GM19023 (cell line): ENCODE measurements at regions not wholly inside any gene's neighbourhood (a gene's known extent, or its start where the extent isn't known, plus 50 kb on each side); places are given as distances from the start of the nearest gene placed in this dataset.

Experiments
- ATAC-seq: cut with Tn5 transposase; IDR thresholded peaks from one replicate; pipeline ENCODE4 v1.9.1; 2021; ENCODE audit warnings: mild to moderate bottlenecking, moderate library complexity; ENCODE audit not compliant: unreplicated experiment

DNA sequence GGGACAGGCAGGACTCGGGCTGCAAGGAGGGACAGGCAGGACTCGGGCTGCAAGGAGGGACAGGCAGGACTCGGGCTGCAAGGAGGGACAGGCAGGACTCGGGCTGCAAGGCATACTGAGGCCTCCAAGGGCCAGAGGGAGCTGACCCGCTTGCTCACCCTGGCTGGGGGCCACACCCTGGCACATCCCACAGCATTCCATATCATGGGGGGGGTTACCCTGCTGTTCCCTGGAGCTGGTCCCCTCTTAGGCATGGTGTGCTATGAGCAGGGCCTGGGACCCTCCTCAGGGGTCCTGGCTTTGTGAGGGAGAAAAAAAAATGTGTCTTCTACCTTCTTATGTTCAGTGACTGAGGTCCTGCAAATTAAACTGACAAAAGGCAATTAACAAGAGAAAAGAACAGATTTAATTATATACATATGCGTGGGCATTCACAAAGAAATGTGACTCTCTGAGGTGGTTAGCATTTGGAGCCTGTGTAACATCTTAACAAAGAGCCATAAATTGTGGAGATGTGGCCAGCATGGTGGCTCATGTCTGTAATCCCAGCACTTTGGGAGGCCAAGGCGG is 97.6 kb upstream of the ALDH1A3 start:
- ATAC-seq, result no peak

DNA sequence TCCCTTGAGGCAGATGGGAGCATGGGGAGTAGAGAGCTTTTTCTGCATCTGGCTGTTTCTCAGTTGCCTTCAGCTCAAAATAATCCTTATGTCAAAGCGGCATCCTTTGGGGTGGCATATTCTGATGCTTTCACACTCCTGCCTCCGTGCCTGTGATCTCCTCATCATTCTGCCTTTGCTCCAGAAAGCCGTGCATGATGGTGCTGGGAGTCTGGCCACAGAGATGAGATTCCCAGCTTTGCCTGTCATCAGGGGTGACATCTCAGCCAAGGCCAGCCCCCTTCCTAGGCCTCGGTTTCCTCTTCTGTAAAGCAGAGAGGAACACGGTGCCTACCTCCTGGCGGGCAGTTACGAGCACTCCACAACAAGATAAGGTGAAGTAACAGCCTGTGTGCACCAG is 96.3 kb upstream of the ALDH1A3 start:
- ATAC-seq, result no peak

DNA sequence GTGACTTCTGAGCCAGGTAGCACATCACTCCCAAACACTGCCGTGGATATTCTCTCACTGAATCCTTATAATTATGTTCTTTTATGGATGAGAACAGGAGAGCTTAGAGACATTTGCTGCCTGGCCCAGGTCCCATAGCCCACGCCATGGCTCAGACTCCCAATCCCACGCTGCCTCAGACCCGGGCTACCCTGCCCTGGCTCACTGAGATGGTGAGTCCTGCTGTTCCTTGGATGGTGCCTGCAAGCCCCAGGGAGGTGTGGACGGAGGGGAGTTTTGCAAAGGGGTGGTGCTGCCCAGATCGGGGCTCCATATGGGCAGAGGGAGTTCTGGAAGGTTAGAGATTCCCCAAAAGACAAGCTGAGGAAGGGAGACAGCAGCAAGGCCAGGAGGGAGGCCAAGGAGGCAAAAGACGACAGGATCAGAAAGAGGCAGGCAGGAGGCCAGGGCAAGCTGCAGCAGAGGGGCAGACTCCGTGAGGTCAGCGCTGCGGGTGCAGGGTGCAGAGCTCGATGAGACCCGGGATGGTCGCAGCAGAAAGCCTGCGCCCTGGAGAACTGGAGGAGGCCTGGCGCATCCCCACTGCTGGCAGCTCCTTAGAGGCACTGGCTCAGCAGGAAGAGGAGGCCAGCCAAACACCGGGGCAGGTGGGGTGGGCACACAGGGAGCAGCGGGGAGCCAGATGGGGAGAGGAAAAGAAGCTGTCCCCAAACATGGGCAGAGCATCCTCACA is 95.7 kb upstream of the ALDH1A3 start:
- no peak for ATAC-seq

DNA sequence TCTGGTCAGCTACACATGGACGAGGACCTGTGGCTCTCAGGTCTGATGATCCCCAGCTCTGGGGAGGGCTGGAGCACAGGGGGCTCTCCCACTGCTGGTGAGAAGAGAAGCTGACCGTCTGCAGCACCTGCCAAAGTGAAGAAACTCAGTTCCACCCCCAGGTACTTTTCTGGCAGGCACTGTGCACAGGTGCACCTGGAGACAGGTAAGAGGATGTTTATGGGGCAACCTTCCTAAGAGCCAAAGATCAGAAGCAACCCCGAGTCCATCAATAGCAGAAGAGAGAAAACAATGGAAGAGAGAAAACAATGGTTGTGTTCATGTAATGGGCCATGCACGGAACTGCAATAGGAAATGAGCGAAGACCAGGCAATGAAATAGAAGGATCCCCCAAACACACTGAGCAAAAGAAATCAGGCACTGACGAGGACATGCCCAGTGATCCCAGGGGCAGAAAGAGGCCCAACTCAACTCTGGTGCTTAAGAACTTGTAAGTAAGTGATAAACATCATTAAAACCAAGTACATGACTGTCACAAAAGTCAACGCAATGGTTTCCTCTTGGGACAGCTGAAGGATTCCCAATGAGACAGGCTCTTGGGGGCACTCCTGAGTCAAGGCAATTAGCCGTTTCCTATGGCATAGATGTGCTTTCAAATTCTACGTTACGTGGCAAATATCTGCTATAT is 95.0 kb upstream of the ALDH1A3 start:
- no peak for ATAC-seq

DNA sequence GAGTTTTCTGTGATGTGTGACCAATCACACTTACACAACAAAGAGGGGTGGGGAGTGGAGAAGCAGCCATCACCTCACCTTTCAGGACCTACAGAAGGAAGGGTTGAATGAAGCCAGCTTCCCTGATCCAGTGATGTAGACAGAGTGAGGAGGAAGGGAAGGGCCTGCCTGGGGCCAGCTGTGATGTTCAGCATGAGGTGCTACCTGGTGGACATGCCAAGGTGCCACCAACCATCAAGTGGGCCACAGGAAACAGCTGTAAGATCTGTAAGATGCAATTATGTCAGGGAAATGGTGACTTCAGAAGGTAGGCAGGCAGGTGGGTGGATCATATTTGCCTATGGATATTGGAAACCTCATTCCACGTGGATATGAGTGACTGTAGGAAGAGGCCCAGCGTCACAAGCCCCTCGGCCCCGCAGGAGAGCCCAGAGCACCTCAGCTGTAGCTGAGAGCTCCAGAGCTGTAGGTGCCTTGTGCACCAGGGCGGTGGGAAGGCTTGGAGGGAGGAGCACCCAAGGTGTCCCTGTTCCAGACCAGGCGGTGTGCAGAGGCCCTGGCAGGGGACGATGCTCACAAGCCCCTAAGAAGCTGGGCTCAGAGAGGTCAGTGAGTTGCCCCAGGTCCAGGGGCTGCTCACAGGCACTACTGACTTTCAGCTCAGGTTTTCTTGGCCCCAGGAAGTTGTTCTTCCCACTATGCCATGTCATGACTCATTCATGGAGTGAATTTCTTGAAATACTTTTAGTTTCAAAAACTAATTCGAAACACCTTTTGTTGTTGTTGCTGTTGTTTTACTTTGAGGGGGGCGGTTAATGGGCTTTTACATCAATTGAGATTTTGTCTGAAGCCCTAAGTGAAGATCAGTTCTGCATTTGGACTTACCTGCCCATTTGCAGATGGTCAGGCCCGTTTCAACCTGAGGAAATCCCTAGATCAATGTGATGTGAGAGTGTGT is 94.2 kb upstream of the ALDH1A3 start:
- no peak for ATAC-seq

DNA sequence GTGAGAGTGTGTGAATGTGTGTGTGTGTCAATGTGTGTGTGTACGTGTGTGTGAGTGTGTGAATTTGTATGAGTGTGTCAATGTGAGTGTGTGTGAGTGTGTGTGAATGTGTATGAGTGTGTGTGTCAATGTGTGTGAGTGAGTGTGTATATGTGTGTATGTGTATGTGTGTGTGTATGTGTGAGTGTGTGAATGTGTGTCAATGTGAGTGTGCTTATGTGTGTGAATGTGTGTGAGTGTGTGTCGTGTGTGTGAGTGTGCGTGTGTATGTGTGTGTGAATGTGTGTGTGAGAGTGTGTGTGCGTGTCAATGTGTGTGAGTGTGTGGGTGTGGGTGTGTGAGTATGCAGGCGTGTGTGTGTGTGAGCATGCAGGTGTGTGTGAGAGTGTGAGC is 93.5 kb upstream of the ALDH1A3 start:
- no peak for ATAC-seq

DNA sequence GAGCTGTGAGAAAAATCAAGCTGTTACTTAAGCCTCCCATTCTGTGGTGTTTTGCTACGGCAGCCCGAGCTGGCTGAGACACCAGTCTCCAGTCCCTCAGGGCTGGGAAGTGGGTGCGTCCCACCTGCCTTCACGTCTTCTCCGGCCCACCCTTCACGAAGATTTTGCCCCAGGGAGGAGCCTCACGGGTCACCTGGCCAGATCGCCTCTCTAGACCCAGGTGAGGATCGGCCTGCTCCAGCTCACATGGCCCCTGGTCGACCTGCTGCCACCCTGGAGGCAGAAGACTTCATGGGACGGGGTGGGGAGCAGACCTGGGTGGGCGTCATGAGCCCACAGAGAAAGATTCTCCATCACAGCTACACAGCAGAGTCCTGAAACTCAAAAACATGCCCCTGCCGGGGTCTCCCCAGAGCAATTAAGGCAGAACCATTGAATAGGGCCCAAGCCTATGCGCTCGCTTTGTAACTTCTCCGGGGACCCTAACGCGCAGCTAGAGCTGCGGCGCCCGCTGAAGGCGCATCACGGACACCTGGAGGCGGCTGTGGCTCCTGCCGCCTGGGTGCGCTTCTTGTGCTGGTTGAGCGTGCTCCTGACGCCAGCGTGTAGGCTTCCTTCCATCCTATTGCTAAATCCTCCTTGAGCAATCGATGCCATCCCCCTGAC is 92.6 kb upstream of the ALDH1A3 start:
- ATAC-seq, result no peak

DNA sequence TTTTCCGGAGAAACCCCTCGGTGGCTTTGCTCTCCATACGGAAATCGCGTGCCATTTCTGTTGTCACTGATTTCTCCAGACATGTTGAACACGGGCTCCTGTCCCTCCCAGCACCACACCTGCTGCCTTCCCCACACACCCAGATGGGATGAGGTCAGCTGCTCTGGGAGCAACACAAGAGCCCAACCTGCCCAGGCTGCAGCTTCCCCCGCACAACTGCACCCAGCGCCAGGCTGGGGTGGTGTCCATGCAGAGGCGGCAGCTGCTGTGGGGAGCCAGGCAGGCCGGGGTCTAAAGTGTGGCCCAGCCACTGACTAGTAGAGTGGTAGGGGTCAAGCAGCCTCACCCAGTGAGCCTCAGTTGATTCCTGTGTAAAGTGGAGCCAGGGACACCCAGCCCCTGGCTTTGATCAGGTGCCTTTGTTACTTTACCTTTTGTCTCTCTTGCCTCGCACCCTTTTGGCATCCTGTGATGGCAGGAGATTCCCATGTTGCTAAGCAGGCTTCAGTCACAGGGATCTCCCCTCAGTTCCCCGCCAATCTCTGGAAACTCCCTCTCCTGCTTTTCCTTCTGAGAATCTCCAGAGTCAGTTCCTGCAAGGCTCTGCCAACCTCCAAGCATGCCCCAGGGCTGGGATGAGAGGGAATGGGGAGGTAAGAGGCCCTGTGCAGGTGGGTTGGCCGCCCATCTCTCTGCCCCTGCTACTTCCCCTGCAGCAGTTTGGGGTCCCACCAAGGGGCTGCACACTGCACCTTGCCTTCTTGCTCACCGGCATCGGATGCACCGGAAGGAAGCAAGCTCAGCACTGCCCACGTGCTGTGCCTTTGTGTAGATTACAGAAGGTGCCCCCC is 91.8 kb upstream of the ALDH1A3 start:
- no peak for ATAC-seq

DNA sequence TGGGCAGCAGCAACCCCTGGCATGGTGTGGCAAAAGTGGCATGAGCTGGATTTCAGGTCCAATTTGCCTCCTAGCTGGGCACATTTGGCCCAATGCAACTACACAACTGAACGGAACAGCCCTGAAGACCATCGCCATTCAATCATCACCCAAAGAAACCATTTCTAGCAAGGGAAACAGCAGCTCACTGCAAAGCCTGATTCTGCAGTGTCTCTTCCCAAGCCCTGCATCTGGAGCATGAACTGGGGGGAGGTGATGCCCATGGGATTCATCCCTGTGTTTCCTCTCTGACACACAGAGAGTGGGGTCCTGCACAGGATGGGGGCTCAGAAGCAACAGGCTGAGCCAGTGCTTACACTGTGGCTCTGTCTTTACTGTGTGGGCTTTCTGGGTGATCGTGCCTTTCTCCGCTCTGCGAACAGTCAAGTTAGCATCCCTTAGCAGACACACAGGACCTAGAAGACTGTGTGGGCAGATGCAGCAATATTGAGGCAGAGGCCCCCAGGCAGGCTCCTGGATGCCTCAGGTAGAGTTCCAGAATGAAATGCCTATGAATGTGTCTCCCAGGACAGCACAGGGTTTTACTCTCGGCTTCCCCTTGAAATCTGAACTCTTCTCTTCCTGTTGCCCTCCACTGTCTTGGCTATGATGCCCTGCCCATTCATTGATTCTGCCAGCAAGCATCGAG is 91.1 kb upstream of the ALDH1A3 start:
- ATAC-seq, result no peak

DNA sequence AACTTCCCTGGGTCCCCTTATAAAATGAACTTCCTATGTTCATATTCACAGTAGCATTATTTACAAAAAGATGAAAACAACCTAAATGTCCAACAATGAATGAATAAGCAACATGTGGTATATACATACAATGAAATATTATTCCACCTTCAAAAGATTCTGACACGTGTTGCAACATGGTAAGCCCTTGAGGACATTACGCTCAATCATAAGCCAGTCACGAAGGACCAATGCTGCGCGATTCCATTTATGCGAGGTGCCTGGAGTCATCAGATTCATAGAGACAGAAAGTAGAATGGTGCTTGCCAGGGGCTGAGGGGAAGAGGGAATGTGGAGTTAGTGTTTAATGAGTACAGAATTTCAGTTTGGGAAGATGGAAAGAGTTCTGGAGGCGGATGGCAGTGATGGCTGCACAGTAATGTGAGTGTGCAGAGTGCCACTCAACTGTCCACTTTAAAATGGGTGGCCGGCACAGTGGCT is 88.8 kb upstream of the ALDH1A3 start:
- no peak for ATAC-seq

DNA sequence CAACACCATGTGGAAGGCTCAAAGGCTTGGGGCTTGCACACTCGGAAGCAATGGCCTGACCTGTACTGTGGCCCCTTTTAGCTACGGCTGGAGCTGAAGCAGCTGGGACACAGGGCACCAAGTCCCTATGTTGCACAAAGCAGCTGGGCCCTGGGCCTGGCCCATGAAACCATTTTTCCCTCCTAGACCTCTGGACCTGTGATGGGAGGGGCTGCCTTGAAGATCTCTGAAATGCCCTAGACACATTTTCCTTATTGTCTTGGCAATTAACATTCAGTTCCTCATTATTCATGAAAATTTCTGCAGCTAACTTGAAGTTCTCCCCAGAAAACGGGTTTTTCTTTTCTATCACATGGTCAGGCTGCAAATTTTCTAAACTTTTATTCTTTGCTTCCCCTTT is 85.6 kb upstream of the ALDH1A3 start:
- no peak for ATAC-seq

DNA sequence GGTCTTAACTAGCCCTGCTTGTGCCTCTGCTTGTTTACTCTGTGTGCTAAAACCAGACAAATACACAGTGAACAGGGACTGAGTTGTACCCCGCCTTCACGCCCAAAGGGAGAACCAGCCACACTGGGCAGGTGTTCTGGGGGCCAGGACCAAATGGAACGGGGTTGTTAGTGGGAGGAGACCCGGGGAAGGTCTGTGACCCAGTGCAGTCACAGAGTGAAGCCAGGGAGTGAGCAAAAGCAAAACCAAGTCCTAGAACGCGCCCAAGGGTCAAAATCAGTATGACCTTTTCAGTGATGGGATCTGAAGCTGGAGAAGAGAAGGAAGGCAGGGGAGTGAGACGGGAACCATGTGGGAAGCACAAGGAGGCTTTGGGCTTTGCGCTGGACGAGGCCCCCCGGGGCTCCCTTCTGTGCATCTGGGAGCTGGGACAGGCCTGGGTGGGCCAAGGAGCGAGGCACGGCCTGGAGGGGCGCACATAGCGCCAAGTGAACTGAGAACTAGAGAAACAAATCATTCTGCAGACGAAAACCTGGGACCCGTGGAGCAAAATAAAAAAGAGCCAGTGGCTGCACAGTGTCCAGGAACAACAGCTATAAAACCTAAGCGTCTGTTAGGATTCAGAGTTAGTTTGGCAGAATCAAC is 78.3 kb upstream of the ALDH1A3 start:
- no peak for ATAC-seq

DNA sequence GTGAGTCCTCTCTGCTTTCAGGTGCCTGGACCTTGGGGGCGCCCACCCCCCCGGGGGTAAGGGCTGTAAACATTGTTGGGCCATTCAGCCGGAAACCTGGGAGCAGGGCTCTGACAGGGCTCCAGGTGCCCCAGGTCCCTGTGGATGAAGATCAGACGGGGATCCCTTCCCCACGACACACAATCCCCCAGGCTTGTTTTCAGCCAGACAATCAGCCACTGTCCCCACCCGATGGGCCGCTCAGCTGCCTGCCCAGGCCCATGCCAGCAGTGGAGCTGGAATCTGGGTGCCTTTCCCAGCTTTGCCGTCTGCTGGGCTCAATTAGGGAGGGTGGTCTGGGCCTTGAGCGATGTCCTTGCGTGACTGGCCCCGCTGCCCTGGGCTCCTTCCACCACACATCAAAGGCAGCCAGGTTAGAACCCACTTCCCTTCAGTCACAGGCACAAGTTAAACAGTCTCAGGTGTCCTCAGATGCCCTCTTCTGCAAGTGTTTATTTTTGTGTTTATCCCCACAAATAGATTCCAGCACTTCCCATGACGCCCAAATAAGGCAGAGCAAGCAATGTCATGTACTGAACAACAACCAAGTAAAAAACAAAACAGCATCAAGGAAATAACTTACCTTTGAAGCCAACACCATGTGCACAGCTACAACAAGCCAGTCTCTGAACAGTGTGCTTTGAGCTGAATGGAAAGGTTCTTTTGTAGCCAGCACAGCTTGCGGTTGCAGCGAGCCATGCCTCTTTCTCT is 77.0 kb upstream of the ALDH1A3 start:
- no peak for ATAC-seq

DNA sequence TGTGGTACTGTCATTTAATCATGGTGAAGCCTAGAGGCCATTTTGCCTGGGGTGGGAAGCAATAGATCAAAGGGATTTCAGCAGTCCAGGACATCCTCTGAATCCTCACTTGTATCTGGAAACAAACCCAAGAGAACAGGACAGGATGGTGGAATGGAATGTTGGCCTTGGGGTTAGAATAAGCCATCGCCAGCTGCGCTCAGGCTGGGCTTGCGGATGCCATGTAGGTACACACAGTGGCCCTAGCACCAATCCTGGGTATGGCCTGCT is 76.5 kb upstream of the ALDH1A3 start:
- no peak for ATAC-seq

DNA sequence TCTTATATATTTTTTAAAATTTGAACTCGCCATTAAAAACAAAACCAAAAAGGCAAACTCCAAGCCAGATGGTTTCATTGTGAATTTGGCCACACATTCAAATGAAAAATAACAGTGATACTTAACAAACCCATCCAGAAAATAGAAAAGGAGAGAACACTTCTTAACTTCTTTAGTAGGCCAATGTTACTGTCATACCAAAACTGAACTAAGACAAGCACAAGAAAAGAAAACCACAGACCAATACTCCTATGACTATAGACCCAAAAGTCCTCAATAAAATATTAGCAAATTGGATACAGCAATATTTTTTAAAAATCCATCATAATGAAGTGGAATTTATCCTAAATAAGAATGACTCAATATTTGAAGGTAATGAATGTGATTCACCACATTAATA is 73.5 kb upstream of the ALDH1A3 start:
- no peak for ATAC-seq

DNA sequence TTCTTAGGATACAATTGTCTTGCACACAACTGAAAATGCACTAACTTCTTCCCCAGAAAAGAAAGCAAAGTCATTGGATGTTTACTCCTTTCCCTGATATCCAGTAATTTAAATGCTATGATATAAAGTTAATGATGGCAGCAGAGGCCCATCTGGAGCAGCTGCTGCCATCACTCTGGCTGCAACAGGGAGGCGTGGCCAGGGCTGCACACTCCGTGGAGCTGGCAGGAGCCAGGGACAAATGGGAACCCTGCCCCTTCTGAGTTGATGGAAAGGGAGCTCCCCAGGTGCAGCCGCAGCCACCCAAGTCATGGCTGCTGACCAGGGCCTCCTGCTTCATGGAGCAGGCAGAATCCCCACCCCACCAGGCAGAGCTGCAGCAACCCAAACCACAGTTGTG is 72.6 kb upstream of the ALDH1A3 start:
- no peak for ATAC-seq

DNA sequence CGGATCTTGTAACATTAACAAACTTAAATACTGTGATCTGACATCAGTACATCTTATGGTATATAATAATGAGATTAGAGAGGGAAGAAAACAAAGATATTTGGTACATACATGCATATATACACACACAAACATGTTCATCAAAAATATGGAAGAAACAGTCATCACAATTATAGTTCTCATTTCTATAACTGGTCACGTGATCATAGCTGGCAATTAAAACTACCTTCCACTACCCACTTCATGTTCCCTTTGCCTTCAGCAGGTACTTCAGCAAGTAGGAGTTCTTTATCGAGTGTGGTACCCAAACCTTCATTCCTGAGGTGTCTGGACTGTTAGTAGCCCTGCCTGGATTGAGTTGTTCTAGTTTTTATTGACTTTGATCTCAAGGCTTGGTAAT is 70.9 kb upstream of the ALDH1A3 start:
- no peak for ATAC-seq

DNA sequence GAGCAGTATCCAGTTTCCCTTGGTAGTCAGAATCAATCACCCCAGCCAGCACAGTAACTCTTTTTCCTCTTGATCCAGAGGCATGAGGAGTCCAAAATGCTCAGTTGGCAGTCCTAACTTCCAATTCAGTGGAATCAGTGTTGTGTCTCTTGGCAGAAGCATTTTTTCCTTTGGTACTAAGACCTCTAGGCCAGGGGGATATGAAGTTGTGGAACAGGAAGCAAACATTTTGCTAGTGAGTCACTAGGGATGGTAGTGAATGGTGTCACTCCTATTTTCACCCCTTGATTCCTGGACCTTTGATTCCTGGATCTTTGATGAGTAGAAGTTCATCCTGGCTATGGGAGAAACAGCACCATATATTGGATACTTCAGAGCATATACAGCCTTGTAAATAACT is 70.5 kb upstream of the ALDH1A3 start:
- no peak for ATAC-seq
